IPS-18a (cell line): ENCODE measurements at regions not wholly inside any gene's neighbourhood (a gene's known extent, or its start where the extent isn't known, plus 50 kb on each side); places are given as distances from the start of the nearest gene placed in this dataset.

Source experiments
- H3K27ac ChIP-seq: one replicate; pipeline ENCODE4 v1.5.1; 2013; ENCODE audit warnings: low read length
- H3K27me3 ChIP-seq: one replicate; pipeline ENCODE4 v1.6.1; 2013; ENCODE audit warnings: mild to moderate bottlenecking, low read length; ENCODE audit not compliant: control insufficient read depth, insufficient read depth
- H3K36me3 ChIP-seq: one replicate; pipeline ENCODE4 v1.6.1; 2013; ENCODE audit warnings: low read depth, low read length; ENCODE audit not compliant: control insufficient read depth
- H3K4me1 ChIP-seq: one replicate; pipeline ENCODE4 v1.6.1; 2013; ENCODE audit warnings: low read depth, low read length; ENCODE audit not compliant: control insufficient read depth
- H3K4me3 ChIP-seq: one replicate; pipeline ENCODE4 v1.5.1; 2013; ENCODE audit warnings: low read length
- H3K9ac ChIP-seq: one replicate; pipeline ENCODE4 v1.6.1; 2013; ENCODE audit warnings: mild to moderate bottlenecking, low read length, moderate library complexity
- H3K9me3 ChIP-seq: one replicate; pipeline ENCODE4 v1.6.1; 2013; ENCODE audit warnings: low read depth, low read length; ENCODE audit not compliant: control insufficient read depth

DNA sequence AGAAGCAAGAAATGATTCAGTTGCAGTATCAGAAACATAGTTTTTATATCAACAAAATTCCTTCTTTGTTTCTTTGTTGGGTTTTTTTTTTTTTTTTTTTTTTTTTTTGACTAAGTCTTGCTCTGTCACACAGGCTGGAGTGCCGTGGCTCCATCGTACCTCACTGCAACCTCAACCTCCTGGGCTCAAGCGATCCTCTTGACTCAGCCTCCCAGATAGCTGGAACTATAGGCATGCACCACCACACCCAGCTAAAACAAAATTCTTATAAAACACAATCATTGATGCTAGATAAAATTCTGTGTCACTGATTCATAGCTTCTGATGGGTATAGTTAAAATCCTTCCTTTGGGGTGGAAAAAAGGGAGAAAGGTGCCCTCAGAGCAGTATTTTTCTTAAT, 110.3 kb upstream of the TNFAIP3 start:
- Histone ChIP-seq H3K36me3 (no peaks in the 10 kb centered on the region), H3K9ac (no peak overlapping the region), H3K4me3 (no peak overlapping the region), H3K9me3 (no peaks in the 10 kb centered on the region), H3K4me1 (no peaks in the 10 kb centered on the region), H3K27me3 (no peaks in the 10 kb centered on the region), H3K27ac (no peak overlapping the region)

DNA sequence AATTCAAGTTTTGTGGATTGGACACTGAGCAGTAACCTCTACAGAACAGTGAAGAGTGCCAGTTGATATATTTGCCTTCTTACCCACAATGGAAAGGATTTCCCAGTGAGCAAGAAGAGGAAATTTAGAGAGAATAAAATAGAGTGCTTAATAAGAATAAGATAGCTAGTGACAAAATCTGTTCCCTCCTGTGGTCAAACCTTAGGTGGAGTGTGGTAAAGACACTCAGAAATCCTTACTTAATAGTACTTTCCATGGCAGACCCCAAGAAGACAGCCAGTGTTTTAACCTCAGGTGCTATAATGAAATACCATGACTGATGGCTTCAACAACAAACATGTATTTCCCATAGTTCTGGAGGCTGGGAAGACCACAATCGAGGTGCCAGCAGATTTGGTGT, 108.4 kb upstream of the TNFAIP3 start:
- Histone ChIP-seq H3K36me3 (no peaks in the 10 kb centered on the region), H3K27ac (no peak overlapping the region), H3K9ac (no peak overlapping the region), H3K4me1 (no peaks in the 10 kb centered on the region), H3K9me3 (no peaks in the 10 kb centered on the region), H3K4me3 (no peak overlapping the region), H3K27me3 (no peaks in the 10 kb centered on the region)

DNA sequence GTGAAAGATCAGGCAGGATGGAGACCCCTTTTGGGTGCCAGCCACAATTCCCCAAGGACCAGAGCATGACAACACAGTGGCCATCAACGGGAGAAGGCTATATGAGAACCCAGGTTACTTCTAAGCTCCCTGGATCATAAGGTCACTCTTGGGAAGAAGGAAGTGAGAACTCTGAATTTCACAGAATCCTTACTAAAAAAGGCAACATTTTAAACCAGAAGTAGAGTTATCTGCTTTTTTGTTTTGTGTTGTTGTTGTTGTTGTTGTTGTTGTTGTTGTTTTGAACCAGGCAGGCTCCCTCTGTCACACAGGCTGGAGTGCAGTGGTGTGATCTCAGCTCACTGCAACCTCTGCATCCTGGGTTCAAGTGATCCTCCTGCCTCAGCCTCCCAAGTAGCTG, 107.4 kb upstream of the TNFAIP3 start:
- Histone ChIP-seq H3K36me3 (no peaks in the 10 kb centered on the region), H3K27me3 (no peaks in the 10 kb centered on the region), H3K27ac (no peak overlapping the region), H3K9me3 (no peaks in the 10 kb centered on the region), H3K4me3 (no peak overlapping the region), H3K4me1 (no peaks in the 10 kb centered on the region), H3K9ac (no peak overlapping the region)

DNA sequence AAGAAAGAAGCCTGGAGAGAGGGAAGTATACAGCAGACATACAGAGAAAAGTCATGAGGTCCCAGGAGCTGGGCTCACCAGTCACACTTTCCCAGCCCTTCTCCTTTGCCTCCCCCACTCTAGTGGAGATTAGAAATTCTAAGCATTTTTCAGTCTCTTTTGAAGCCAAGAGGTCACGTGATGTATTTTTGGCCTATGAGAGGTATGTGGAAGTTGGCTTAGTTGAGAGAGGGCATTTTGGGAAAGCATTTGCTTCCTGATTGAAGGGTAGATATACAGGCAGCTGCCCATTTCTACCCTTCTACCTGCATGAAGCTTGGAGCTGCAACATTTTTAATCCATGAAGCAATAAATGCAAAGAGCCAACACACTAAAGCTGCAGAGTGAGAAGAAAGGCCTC, 106.0 kb upstream of the TNFAIP3 start:
- no peaks in the 10 kb centered on the region for H3K36me3 ChIP-seq

DNA sequence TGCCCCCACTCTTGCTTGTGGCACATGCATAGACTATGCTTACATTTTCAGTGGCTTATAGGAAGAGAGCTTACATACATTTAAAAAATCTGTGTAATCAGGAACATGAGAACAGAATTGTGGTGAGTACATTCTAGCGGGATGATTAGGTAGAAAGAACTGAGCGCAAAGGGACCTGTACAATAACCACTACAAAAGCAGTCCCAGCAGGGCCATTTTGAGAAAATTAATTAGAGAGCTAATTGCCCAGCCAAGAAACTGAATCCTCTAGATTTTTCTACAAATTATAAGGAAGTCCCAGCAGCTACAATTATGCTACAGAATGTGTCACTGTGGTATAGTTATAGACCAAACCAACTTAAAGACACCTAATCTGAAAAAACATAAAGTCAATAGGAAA, 105.6 kb upstream of the TNFAIP3 start:
- H3K9ac ChIP-seq, result no peak overlapping the region
- H3K4me3 ChIP-seq, result no peak overlapping the region
- no peaks in the 10 kb centered on the region for H3K27me3 ChIP-seq
- H3K36me3 ChIP-seq, result no peaks in the 10 kb centered on the region
- H3K9me3 ChIP-seq, result no peaks in the 10 kb centered on the region
- H3K27ac ChIP-seq, result no peak overlapping the region
- no peaks in the 10 kb centered on the region for H3K4me1 ChIP-seq

More for the DNA sequence above, 106.0 kb upstream of the TNFAIP3 start:
- H3K9me3 ChIP-seq, result no peaks in the 10 kb centered on the region
- no peak overlapping the region for H3K27ac ChIP-seq
- no peaks in the 10 kb centered on the region for H3K4me1 ChIP-seq
- no peak overlapping the region for H3K4me3 ChIP-seq
- H3K9ac ChIP-seq, result no peak overlapping the region
- H3K27me3 ChIP-seq, result no peaks in the 10 kb centered on the region

DNA sequence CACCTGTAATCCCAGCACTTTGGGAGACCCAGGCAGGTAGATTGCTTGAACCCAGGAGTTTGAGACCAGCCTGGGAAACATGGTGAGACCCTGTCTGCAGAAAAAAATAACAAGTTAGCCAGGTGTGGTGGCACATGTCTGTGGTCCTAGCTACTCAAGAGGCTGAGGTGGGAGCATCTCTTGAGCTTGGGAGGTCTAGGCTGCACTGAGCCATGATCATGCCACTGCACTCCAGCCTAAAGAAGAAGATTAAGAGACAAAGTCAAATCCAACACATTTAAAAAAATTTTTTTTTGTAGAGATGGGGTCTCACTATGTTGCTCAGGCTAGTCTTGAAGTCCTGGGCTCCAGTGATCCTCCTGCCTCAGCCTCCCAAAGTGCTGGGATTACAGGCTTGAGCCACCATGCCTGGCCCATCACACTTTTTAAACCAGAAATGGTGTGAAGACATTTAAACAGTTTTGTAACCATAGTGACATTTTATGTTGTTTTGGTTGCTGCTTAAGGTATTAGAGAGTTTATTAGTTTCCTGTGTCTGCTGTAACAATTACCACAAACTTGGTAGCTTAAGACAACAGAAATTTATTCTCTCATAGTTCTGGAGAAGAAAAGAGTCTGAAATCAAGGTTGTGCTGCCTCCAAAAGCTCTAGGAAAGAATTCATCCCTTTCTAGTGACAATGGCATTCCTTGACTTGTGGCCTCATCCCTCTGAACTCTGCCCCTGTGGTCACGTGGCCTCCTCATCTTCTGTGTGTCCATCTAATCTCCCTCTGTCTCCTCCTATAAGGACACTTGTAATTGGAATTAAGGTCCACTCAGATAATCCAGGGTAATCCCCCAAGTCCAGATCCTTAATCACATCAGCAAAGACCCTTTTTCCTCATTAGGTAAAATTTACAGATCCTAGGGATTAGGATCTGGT, 104.6 kb upstream of the TNFAIP3 start:
- no peaks in the 10 kb centered on the region for H3K9me3 ChIP-seq
- H3K4me3 ChIP-seq, result no peak overlapping the region
- H3K27ac ChIP-seq, result no peak overlapping the region
- H3K4me1 ChIP-seq, result no peaks in the 10 kb centered on the region
- H3K9ac ChIP-seq, result no peak overlapping the region
- no peaks in the 10 kb centered on the region for H3K27me3 ChIP-seq
- H3K36me3 ChIP-seq, result no peaks in the 10 kb centered on the region

DNA sequence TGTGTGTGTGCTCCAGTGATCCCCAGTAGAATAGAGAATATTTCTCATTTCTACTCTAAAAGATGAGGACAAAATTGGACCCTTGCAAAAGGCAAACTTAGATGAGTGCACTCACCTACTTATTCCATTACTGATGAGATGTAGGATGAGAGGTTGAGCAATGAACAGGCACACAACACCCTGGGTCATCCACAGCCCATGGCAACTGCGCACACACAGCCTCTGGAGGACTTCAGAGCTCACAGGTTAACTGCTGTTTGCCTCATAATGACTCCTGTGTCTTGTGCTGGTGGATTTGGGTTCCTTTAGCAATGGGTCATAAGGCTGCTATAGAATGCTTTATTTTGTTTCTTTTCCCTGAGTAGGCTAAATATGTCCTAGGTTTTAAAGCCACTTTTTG, 103.6 kb upstream of the TNFAIP3 start:
- H3K27me3 ChIP-seq, result no peaks in the 10 kb centered on the region
- no peaks in the 10 kb centered on the region for H3K9me3 ChIP-seq
- H3K4me3 ChIP-seq, result no peak overlapping the region
- H3K4me1 ChIP-seq, result no peaks in the 10 kb centered on the region
- no peak overlapping the region for H3K9ac ChIP-seq
- no peak overlapping the region for H3K27ac ChIP-seq
- H3K36me3 ChIP-seq, result no peaks in the 10 kb centered on the region

DNA sequence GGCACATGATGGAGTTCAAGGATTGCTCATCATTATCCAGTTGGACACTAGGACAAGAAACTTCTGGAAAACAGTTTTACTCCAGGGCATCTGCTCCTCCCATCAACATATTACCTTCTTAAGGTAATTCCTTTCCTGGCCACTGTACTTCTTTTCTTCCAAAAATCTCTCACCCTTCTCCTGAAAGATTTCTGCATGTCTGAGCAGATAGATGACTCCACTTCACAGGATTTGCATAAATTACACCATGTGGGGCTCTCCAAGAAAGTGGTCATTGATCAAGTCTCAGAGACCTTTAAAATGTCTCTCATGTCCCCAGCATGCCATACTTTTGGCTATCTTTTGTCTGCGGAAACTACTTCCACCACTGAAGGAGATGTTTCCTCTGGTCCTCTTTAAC, 103.2 kb upstream of the TNFAIP3 start:
- no peaks in the 10 kb centered on the region for H3K27me3 ChIP-seq
- H3K36me3 ChIP-seq, result no peaks in the 10 kb centered on the region
- H3K9me3 ChIP-seq, result no peaks in the 10 kb centered on the region
- no peak overlapping the region for H3K9ac ChIP-seq
- H3K27ac ChIP-seq, result no peak overlapping the region
- no peak overlapping the region for H3K4me3 ChIP-seq
- no peaks in the 10 kb centered on the region for H3K4me1 ChIP-seq

DNA sequence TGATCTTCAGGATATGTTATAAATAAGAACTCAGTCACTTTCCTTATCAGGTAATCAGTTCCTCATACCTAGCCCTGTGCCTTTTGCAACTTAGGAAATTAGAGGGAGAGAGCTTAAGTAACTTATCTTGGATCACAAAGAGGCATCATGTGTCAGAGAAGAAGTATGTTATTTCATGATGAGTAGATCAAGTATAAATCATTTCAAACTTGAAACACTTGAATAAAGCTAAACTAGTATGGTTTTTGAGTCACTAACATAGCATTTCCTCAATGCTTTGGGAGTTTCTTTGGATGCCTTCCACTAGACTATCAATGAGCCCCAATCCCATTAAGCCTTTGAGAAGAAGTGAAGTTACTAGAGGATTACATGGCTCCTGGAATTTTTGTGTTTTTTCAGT, 102.6 kb upstream of the TNFAIP3 start:
- H3K4me1 ChIP-seq, result no peaks in the 10 kb centered on the region
- H3K36me3 ChIP-seq, result no peaks in the 10 kb centered on the region
- no peak overlapping the region for H3K4me3 ChIP-seq
- H3K9me3 ChIP-seq, result no peaks in the 10 kb centered on the region
- H3K9ac ChIP-seq, result no peak overlapping the region
- no peak overlapping the region for H3K27ac ChIP-seq
- H3K27me3 ChIP-seq, result no peaks in the 10 kb centered on the region

DNA sequence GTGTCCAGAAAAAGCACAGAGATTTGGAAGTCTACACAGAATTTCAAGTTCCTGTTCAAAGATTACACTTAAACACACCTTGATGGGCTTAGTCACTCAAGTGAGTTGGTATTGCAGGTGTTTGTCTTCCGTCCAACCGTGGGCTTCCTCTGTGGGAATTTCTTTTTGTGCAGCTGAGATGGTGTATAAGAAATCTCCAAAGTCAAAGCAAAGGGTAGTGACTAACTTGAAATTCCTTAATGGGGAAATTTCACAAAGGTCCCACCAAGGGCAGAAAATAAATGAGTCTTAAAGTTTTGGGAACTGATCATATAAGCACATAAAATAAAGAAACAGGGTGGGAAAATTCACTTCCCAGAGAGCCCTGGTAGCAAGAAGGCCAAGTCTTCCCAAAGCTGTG, 102.0 kb upstream of the TNFAIP3 start:
- no peaks in the 10 kb centered on the region for H3K36me3 ChIP-seq
- no peak overlapping the region for H3K27ac ChIP-seq

DNA sequence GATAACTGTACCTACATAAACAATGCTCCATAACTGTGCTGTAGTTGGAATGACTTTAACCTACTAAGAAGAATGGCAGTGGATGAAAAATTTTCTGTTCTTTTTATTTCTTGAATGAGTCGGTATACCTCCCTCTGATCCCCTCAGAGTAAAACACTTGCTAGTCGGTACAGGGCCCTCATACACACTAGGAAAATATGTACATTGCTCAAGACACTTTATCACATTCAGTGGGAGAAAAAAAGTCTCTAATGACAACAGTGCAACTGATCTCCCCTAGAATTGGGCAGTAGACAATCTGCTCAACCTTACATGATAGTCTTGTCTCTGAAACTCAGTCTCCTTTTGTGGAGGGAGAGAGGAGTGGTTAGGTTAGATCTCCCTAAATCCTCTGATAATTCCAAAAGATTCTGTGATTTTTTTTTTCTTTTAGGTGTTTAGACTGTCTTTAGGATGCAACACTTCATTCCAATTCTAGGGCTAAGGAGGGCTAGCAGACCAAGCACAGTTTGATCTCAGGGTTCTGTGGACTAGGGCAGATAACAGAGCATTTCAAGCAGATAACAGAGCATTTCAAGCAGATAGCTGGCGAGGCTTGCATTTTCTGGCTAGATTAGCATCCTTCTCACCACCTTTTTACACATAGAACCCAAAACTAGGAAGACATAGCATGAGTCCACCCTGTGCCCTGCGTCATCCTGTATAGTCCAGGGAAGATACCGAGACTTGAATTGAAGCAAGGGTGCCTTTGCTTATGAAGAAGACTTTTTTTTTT, 100.3 kb upstream of the TNFAIP3 start:
- no peaks in the 10 kb centered on the region for H3K9me3 ChIP-seq
- H3K27ac ChIP-seq, result no peak overlapping the region
- no peak overlapping the region for H3K4me3 ChIP-seq
- no peak overlapping the region for H3K9ac ChIP-seq
- H3K4me1 ChIP-seq, result no peaks in the 10 kb centered on the region
- no peaks in the 10 kb centered on the region for H3K27me3 ChIP-seq
- no peaks in the 10 kb centered on the region for H3K36me3 ChIP-seq

More for the DNA sequence above, 102.0 kb upstream of the TNFAIP3 start:
- no peaks in the 10 kb centered on the region for H3K9me3 ChIP-seq
- no peak overlapping the region for H3K4me3 ChIP-seq
- no peaks in the 10 kb centered on the region for H3K27me3 ChIP-seq
- no peaks in the 10 kb centered on the region for H3K4me1 ChIP-seq
- H3K9ac ChIP-seq, result no peak overlapping the region
